Neural crest cell (in vitro differentiated cells): ENCODE measurements at regions not wholly inside any gene's neighbourhood (a gene's known extent, or its start where the extent isn't known, plus 50 kb on each side); places are given as distances from the start of the nearest gene placed in this dataset.

Experiments
- DNase-seq: peaks from one replicate; pipeline ENCODE4 v3.0.0; 2021; ENCODE audit warnings: low read depth, mixed read lengths, low spot score
- H3K27ac Mint-ChIP-seq: one replicate; pipeline ENCODE4 v1.8.0; 2021; ENCODE audit warnings: mild to moderate bottlenecking, mixed read lengths; ENCODE audit not compliant: unreplicated experiment
- H3K27me3 Mint-ChIP-seq: 2 replicates; pipeline ENCODE4 v1.8.0; 2021; ENCODE audit warnings: low read depth, mild to moderate bottlenecking, mixed read lengths
- H3K36me3 Mint-ChIP-seq: 2 replicates; pipeline ENCODE4 v1.8.0; 2021; ENCODE audit warnings: low read depth, mild to moderate bottlenecking, mixed read lengths
- H3K4me1 Mint-ChIP-seq: 2 replicates; pipeline ENCODE4 v1.8.0; 2021; ENCODE audit warnings: mixed read lengths
- H3K4me3 Mint-ChIP-seq: one replicate; pipeline ENCODE4 v1.8.0; 2021; ENCODE audit warnings: mild to moderate bottlenecking, mixed read lengths
- H3K9me3 Mint-ChIP-seq: 2 replicates; pipeline ENCODE4 v1.8.0; 2021; ENCODE audit warnings: mixed read lengths
- CTCF ChIP-seq: fragments of 200-600 bp; sonication (generic); conservative IDR thresholded peaks from 2 replicates; pipeline ENCODE4 v1.5.0; 2021; ENCODE audit warnings: antibody characterized with exemption, mild to moderate bottlenecking

- TF ChIP-seq CTCF = no peak
- Mint-ChIP-seq H3K4me1 (no peaks in the 10 kb centered on the region), H3K27ac (no peak overlapping the region), H3K4me3 (no peak overlapping the region), H3K9me3 (no peaks in the 10 kb centered on the region), H3K27me3 (peaks cover 7% of the 10 kb centered on the region), H3K36me3 (no peaks in the 10 kb centered on the region)
- no peak for DNase-seq
Measured at GRCh38 chr4:110682311-110682710, 59.4 kb upstream of the PITX2 start.

GRCh38 chr4:110683601-110684000, 60.7 kb upstream of the PITX2 start:
- Mint-ChIP-seq H3K4me1 (no peaks in the 10 kb centered on the region), H3K27me3 (no peaks in the 10 kb centered on the region), H3K36me3 (no peaks in the 10 kb centered on the region), H3K9me3 (no peaks in the 10 kb centered on the region), H3K27ac (no peak overlapping the region), H3K4me3 (no peak overlapping the region)
- TF ChIP-seq CTCF = no peak
- DNase-seq = no peak

GRCh38 chr4:110702326-110702725, 79.4 kb upstream of the PITX2 start:
- Mint-ChIP-seq H3K36me3 (no peaks in the 10 kb centered on the region), H3K27ac (no peak overlapping the region), H3K27me3 (no peaks in the 10 kb centered on the region), H3K4me1 (no peaks in the 10 kb centered on the region), H3K9me3 (no peaks in the 10 kb centered on the region), H3K4me3 (no peak overlapping the region)
- no peak for TF ChIP-seq CTCF
- DNase-seq = no peak

GRCh38 chr4:110704748-110705439, 82.0 kb upstream of the PITX2 start:
- H3K9me3 Mint-ChIP-seq = no peaks in the 10 kb centered on the region
- H3K4me1 Mint-ChIP-seq = no peaks in the 10 kb centered on the region
- no peak for TF ChIP-seq CTCF
- H3K4me3 Mint-ChIP-seq = no peak overlapping the region
- no peaks in the 10 kb centered on the region for H3K36me3 Mint-ChIP-seq
- H3K27ac Mint-ChIP-seq = no peak overlapping the region
- no peaks in the 10 kb centered on the region for H3K27me3 Mint-ChIP-seq
- DNase-seq = no peak

GRCh38 chr4:110705440-110705782, 82.5 kb upstream of the PITX2 start:
- DNase-seq = no peak
- no peaks in the 10 kb centered on the region for H3K27me3 Mint-ChIP-seq
- H3K9me3 Mint-ChIP-seq = no peaks in the 10 kb centered on the region
- TF ChIP-seq CTCF = no peak
- no peak overlapping the region for H3K27ac Mint-ChIP-seq
- H3K36me3 Mint-ChIP-seq = no peaks in the 10 kb centered on the region
- H3K4me3 Mint-ChIP-seq = no peak overlapping the region
- H3K4me1 Mint-ChIP-seq = no peaks in the 10 kb centered on the region

GRCh38 chr4:110710070-110710469, 87.2 kb upstream of the PITX2 start:
- Mint-ChIP-seq H3K9me3 (no peaks in the 10 kb centered on the region), H3K4me3 (no peak overlapping the region), H3K4me1 (no peaks in the 10 kb centered on the region), H3K36me3 (no peaks in the 10 kb centered on the region), H3K27ac (no peak overlapping the region), H3K27me3 (no peaks in the 10 kb centered on the region)
- TF ChIP-seq CTCF = no peak
- no peak for DNase-seq
